GM23338 (cell line): ENCODE measurements at regions not wholly inside any gene's neighbourhood (a gene's known extent, or its start where the extent isn't known, plus 50 kb on each side); places are given as distances from the start of the nearest gene placed in this dataset.

Experiments used
- ATAC-seq: fragments of 200-7000 bp; cut with Tn5 transposase; 3 replicates; pipeline ENCODE4 v1.9.1; 2020
- DNase-seq: peaks from one replicate; pipeline ENCODE4 v3.0.0-alpha.2; 2015; ENCODE audit warnings: low spot score
- H2AFZ ChIP-seq: fragments of 200-600 bp; sonication (generic); 2 replicates; pipeline ENCODE4 v1.8.0; 2016; ENCODE audit warnings: antibody characterized with exemption, mild to moderate bottlenecking, moderate library complexity
- H3F3A ChIP-seq: fragments of 200-600 bp; sonication (generic); replicated peaks from 2 replicates; pipeline ENCODE4 v1.8.0; 2017; ENCODE audit warnings: antibody characterized with exemption, mixed run types, low read depth
- H3K27ac ChIP-seq: fragments of 200-600 bp; sonication (generic); 2 replicates; pipeline ENCODE4 v1.6.1; 2016; ENCODE audit warnings: low read depth
- H3K27me3 ChIP-seq: fragments of 200-600 bp; sonication (generic); 2 replicates; pipeline ENCODE4 v1.8.0; 2016; ENCODE audit warnings: mild to moderate bottlenecking, mixed run types, moderate library complexity; ENCODE audit not compliant: insufficient read depth
- H3K36me3 ChIP-seq: fragments of 200-600 bp; sonication (generic); 2 replicates; pipeline ENCODE4 v1.8.0; 2016; ENCODE audit warnings: mild to moderate bottlenecking; ENCODE audit not compliant: insufficient read depth
- H3K4me1 ChIP-seq: fragments of 200-600 bp; sonication (generic); 2 replicates; pipeline ENCODE4 v1.8.0; 2016; ENCODE audit warnings: mild to moderate bottlenecking, moderate library complexity; ENCODE audit not compliant: insufficient read depth
- H3K4me2 ChIP-seq: fragments of 200-600 bp; sonication (generic); 2 replicates; pipeline ENCODE4 v1.7.1; 2017; ENCODE audit warnings: mixed run types
- H3K4me3 ChIP-seq: fragments of 200-600 bp; sonication (generic); 2 replicates; pipeline ENCODE4 v1.6.1; 2016; ENCODE audit warnings: mixed run types
- H3K79me2 ChIP-seq: fragments of 200-600 bp; sonication (generic); replicated peaks from 2 replicates; pipeline ENCODE4 v1.8.0; 2017; ENCODE audit warnings: mild to moderate bottlenecking; ENCODE audit not compliant: insufficient read depth
- H3K9me2 ChIP-seq: fragments of 200-600 bp; sonication (generic); 2 replicates; pipeline ENCODE4 v1.8.0; 2017; ENCODE audit not compliant: insufficient read depth
- H4K20me1 ChIP-seq: fragments of 200-600 bp; sonication (generic); replicated peaks from 2 replicates; pipeline ENCODE4 v1.8.0; 2017; ENCODE audit warnings: mild to moderate bottlenecking; ENCODE audit not compliant: insufficient read depth
- H3K27ac Mint-ChIP-seq: 2 replicates; pipeline ENCODE4 v1.8.0; 2020; ENCODE audit warnings: inconsistent platforms, mild to moderate bottlenecking, moderate library complexity, mixed read lengths
- H3K27me3 Mint-ChIP-seq: 3 replicates; pipeline ENCODE4 v1.8.0; 2022; ENCODE audit warnings: low read depth, mild to moderate bottlenecking, moderate library complexity, mixed read lengths, inconsistent platforms; ENCODE audit not compliant: insufficient read depth, poor library complexity
- H3K36me3 Mint-ChIP-seq: 3 replicates; pipeline ENCODE4 v1.8.0; 2021; ENCODE audit warnings: low read depth, mild to moderate bottlenecking, inconsistent platforms, moderate library complexity, mixed read lengths
- H3K4me1 Mint-ChIP-seq: 3 replicates; pipeline ENCODE4 v1.8.0; 2020; ENCODE audit warnings: mild to moderate bottlenecking, inconsistent platforms, mixed read lengths
- H3K4me3 Mint-ChIP-seq: 3 replicates; pipeline ENCODE4 v1.8.0; 2021; ENCODE audit warnings: moderate library complexity, mild to moderate bottlenecking, inconsistent platforms, mixed read lengths
- H3K9me3 Mint-ChIP-seq: 3 replicates; pipeline ENCODE4 v1.8.0; 2020; ENCODE audit warnings: moderate library complexity, mild to moderate bottlenecking, inconsistent platforms, mixed read lengths
- CREB1 ChIP-seq: fragments of 250-450 bp; sonication (Bioruptor Pico); IDR thresholded peaks from 2 replicates; pipeline ENCODE4 v1.5.0; 2020; ENCODE audit warnings: low read depth, mild to moderate bottlenecking, moderate library complexity
- CTCF ChIP-seq, 2 experiments: fragments of 200-600 bp in 1 of 2; sonication (generic) in 1 of 2; conservative IDR thresholded peaks; 2 replicates each; pipeline versions ENCODE4 v1.5.1 to v1.6.1; 2016 to 2017; ENCODE audit warnings: antibody characterized with exemption in 2 of 2, low read depth in 2 of 2, mild to moderate bottlenecking in 2 of 2, moderate library complexity in 1 of 2
- ETS1 ChIP-seq: IDR thresholded peaks from 2 replicates; pipeline ENCODE4 v1.6.1; 2016; ENCODE audit warnings: antibody characterized with exemption
- EZH2 ChIP-seq: fragments of 200-600 bp; sonication (generic); IDR thresholded peaks from one replicate; pipeline ENCODE4 v1.8.0; 2017; ENCODE audit warnings: antibody characterized with exemption, mild to moderate bottlenecking, low read depth; ENCODE audit not compliant: unreplicated experiment
- EZH2phosphoT487 ChIP-seq: fragments of 200-600 bp; sonication (generic); IDR thresholded peaks from one replicate; pipeline ENCODE4 v1.8.1; 2018; ENCODE audit warnings: antibody characterized with exemption; ENCODE audit not compliant: unreplicated experiment
- JUNB ChIP-seq: IDR thresholded peaks from one replicate; pipeline ENCODE4 v1.6.1; 2016; ENCODE audit warnings: antibody characterized with exemption; ENCODE audit not compliant: unreplicated experiment
- NANOG ChIP-seq: IDR thresholded peaks from 2 replicates; pipeline ENCODE4 v1.6.1; 2016; ENCODE audit warnings: antibody characterized with exemption, borderline replicate concordance
- POLR2AphosphoS5 ChIP-seq: IDR thresholded peaks from 2 replicates; pipeline ENCODE4 v1.6.1; 2016; ENCODE audit warnings: antibody characterized with exemption, low read depth
- REST ChIP-seq: IDR thresholded peaks from one replicate; pipeline ENCODE4 v1.6.1; 2018; ENCODE audit warnings: antibody characterized with exemption; ENCODE audit not compliant: unreplicated experiment
- STAT1 ChIP-seq: IDR thresholded peaks from one replicate; pipeline ENCODE4 v1.6.1; 2016; ENCODE audit warnings: antibody characterized with exemption; ENCODE audit not compliant: unreplicated experiment
- ZNF114 ChIP-seq: fragments of 250-450 bp; sonication (Bioruptor Pico); IDR thresholded peaks from 2 replicates; pipeline ENCODE4 v1.5.0; 2020; ENCODE audit warnings: mild to moderate bottlenecking, moderate library complexity
- ZNF331 ChIP-seq: fragments of 250-450 bp; sonication (Bioruptor Pico); IDR thresholded peaks from 2 replicates; pipeline ENCODE4 v1.5.0; 2020; ENCODE audit warnings: low read depth, mild to moderate bottlenecking, moderate library complexity
- ZNF462 ChIP-seq: fragments of 250-450 bp; sonication (Bioruptor Pico); IDR thresholded peaks from 2 replicates; pipeline ENCODE4 v1.5.0; 2020; ENCODE audit warnings: mild to moderate bottlenecking, moderate library complexity

GRCh38 chr2:65486802-65487201 lies 54.4 kb upstream of the SPRED2 start:
- Mint-ChIP-seq H3K27me3 (peaks cover 3% of the 10 kb centered on the region), H3K36me3 (no peaks in the 10 kb centered on the region), H3K9me3 (peaks cover 6% of the 10 kb centered on the region; the same call in 2 of the 3 replicates), H3K27ac (no peak overlapping the region), H3K4me1 (peaks cover 8% of the 10 kb centered on the region; the same call in 2 of the 3 replicates), H3K4me3 (no peak overlapping the region)
- DNase-seq = no peak
- Histone ChIP-seq H3K36me3 (no peaks in the 10 kb centered on the region), H3K4me3 (no peak overlapping the region), H3K27me3 (no peaks in the 10 kb centered on the region), H3K4me1 (no peaks in the 10 kb centered on the region), H2AFZ (no peak overlapping the region), H3K9me2 (0 out of 2 replicates have a peak, but pooled peaks cover 6% of the 10 kb centered on the region), H3K27ac (no peak overlapping the region), H4K20me1 (no peaks in the 10 kb centered on the region), H3F3A (no peaks in the 10 kb centered on the region), H3K79me2 (no peaks in the 10 kb centered on the region), H3K4me2 (no peak overlapping the region)
- no peak for ATAC-seq
- no peak for TF ChIP-seq JUNB
- TF ChIP-seq CTCF (conservative IDR thresholded peaks at IDR 0.05; ENCODE audit: low read depth in 2 of 2) = no peak
- TF ChIP-seq STAT1 = no peak
- no peak for TF ChIP-seq ZNF462 (CRISPR knock-in tag)
- TF ChIP-seq NANOG = no peak
- TF ChIP-seq ETS1 = no peak
- no peak for TF ChIP-seq EZH2
- TF ChIP-seq ZNF331 (CRISPR knock-in tag) = no peak
- no peak for TF ChIP-seq POLR2AphosphoS5
- no peak for TF ChIP-seq ZNF114
- TF ChIP-seq EZH2phosphoT487 = no peak
- TF ChIP-seq CREB1 = no peak
- TF ChIP-seq REST = no peak
